ENCODE measurements at regions not wholly inside any gene's neighbourhood (a gene's known extent, or its start where the extent isn't known, plus 50 kb on each side); places are given as distances from the start of the nearest gene placed in this dataset.

GRCh38 chr4:154939851-154940250 is 158.8 kb downstream of the RBM46 start:
- H4K8ac ChIP-seq (ENCODE audit: low read depth, low read length), result no peak overlapping the region
- H3K18ac ChIP-seq (ENCODE audit: low read length), result no peak overlapping the region
- no peaks in the 10 kb centered on the region for H3K36me3 ChIP-seq (replicated peaks in 1 of 2; ENCODE audit: control insufficient read depth in 2 of 2, insufficient read depth in 2 of 2, low read length in 2 of 2)
- no peak for DNase-seq (ENCODE audit: low spot score)
- H3K27ac ChIP-seq (replicated peaks; ENCODE audit: low read length), result no peak overlapping the region
- no peak overlapping the region for H2BK12ac ChIP-seq (ENCODE audit: low read length)
- H3K4ac ChIP-seq (ENCODE audit: low read length), result no peak overlapping the region
- no peaks in the 10 kb centered on the region for H3K4me1 ChIP-seq (ENCODE audit: control insufficient read depth in 2 of 2, insufficient read depth in 1 of 2, low read depth in 1 of 2, low read length in 2 of 2)
- no peaks in the 10 kb centered on the region for H3K79me1 ChIP-seq (ENCODE audit: low read depth, low read length)
- no peak overlapping the region for H3K23ac ChIP-seq (ENCODE audit: low read depth, low read length, poor library complexity)
- H3K9me3 ChIP-seq (replicated peaks in 1 of 2; ENCODE audit: control insufficient read depth in 2 of 2, insufficient read depth in 1 of 2, low read depth in 1 of 2, low read length in 2 of 2), result no peaks in the 10 kb centered on the region
- no peaks in the 10 kb centered on the region for H3K27me3 ChIP-seq (ENCODE audit: control insufficient read depth in 3 of 3, insufficient read depth in 3 of 3, low read depth in 1 of 3, low read length in 3 of 3)
- no peak overlapping the region for H2BK120ac ChIP-seq (ENCODE audit: low read depth, low read length)
- H3K14ac ChIP-seq (ENCODE audit: low read length), result no peak overlapping the region
- no peak overlapping the region for H3K4me2 ChIP-seq (ENCODE audit: insufficient read depth, low read length, poor library complexity, severe bottlenecking)
- H2BK15ac ChIP-seq (ENCODE audit: low read length), result no peak overlapping the region
- no peak overlapping the region for H2AFZ ChIP-seq (ENCODE audit: low read length)
- WGBS, 2 donors (ENCODE audit: extremely low coverage in 2 of 2, insufficient read length in 2 of 2, insufficient replicate concordance in 1 of 2), result no CpG with 5 or more reads among the region's 3 CpGs
- H2AK5ac ChIP-seq (ENCODE audit: low read depth, low read length), result no peak overlapping the region
- no peak overlapping the region for H3K4me3 ChIP-seq (ENCODE audit: low read length in 2 of 2)
- H3K9ac ChIP-seq (ENCODE audit: low read depth, low read length, poor library complexity), result no peak overlapping the region
- H2BK5ac ChIP-seq (ENCODE audit: low read length), result no peak overlapping the region
- H4K91ac ChIP-seq (ENCODE audit: low read depth, low read length, poor library complexity), result no peak overlapping the region

- H2BK15ac ChIP-seq (ENCODE audit: low read length), result no peak overlapping the region
- no peak overlapping the region for H3K4me3 ChIP-seq (ENCODE audit: low read length in 2 of 2)
Measured at GRCh38 chr4:154942176-154942575, 161.1 kb downstream of the RBM46 start.

GRCh38 chr4:154944996-154945395 is 163.9 kb downstream of the RBM46 start:
- no peak overlapping the region for H2AFZ ChIP-seq (ENCODE audit: low read length)
- H2BK15ac ChIP-seq (ENCODE audit: low read length), result no peak overlapping the region
- H3K4me1 ChIP-seq (ENCODE audit: control insufficient read depth in 2 of 2, insufficient read depth in 1 of 2, low read depth in 1 of 2, low read length in 2 of 2), result no peaks in the 10 kb centered on the region
- H4K91ac ChIP-seq (ENCODE audit: low read depth, low read length, poor library complexity), result no peak overlapping the region
- no peak overlapping the region for H2BK120ac ChIP-seq (ENCODE audit: low read depth, low read length)
- no peak overlapping the region for H3K9ac ChIP-seq (ENCODE audit: low read depth, low read length, poor library complexity)
- H3K27ac ChIP-seq (replicated peaks; ENCODE audit: low read length), result no peak overlapping the region
- H3K4me2 ChIP-seq (ENCODE audit: insufficient read depth, low read length, poor library complexity, severe bottlenecking), result no peak overlapping the region
- DNase-seq (ENCODE audit: low spot score), result no peak
- H3K14ac ChIP-seq (ENCODE audit: low read length), result no peak overlapping the region
- H3K18ac ChIP-seq (ENCODE audit: low read length), result no peak overlapping the region
- H4K8ac ChIP-seq (ENCODE audit: low read depth, low read length), result no peak overlapping the region
- no peak overlapping the region for H3K4ac ChIP-seq (ENCODE audit: low read length)
- H2BK12ac ChIP-seq (ENCODE audit: low read length), result no peak overlapping the region
- H2AK5ac ChIP-seq (ENCODE audit: low read depth, low read length), result no peak overlapping the region
- H3K79me1 ChIP-seq (ENCODE audit: low read depth, low read length), result no peaks in the 10 kb centered on the region
- H3K27me3 ChIP-seq (ENCODE audit: control insufficient read depth in 3 of 3, insufficient read depth in 3 of 3, low read depth in 1 of 3, low read length in 3 of 3), result no peaks in the 10 kb centered on the region
- H3K36me3 ChIP-seq (replicated peaks in 1 of 2; ENCODE audit: control insufficient read depth in 2 of 2, insufficient read depth in 2 of 2, low read length in 2 of 2), result no peaks in the 10 kb centered on the region
- WGBS, 2 donors (ENCODE audit: extremely low coverage in 2 of 2, insufficient read length in 2 of 2, insufficient replicate concordance in 1 of 2), result no CpG with 5 or more reads among the region's 4 CpGs
- H3K9me3 ChIP-seq (replicated peaks in 1 of 2; ENCODE audit: control insufficient read depth in 2 of 2, insufficient read depth in 1 of 2, low read depth in 1 of 2, low read length in 2 of 2), result peaks cover 0 to 3% of the 10 kb centered on the region in 2 donors
- no peak overlapping the region for H3K4me3 ChIP-seq (ENCODE audit: low read length in 2 of 2)
- no peak overlapping the region for H3K23ac ChIP-seq (ENCODE audit: low read depth, low read length, poor library complexity)
- H2BK5ac ChIP-seq (ENCODE audit: low read length), result no peak overlapping the region

More at GRCh38 chr4:154942176-154942575, 161.1 kb downstream of the RBM46 start:
- H3K4me2 ChIP-seq (ENCODE audit: insufficient read depth, low read length, poor library complexity, severe bottlenecking), result no peak overlapping the region
- no peak overlapping the region for H4K8ac ChIP-seq (ENCODE audit: low read depth, low read length)
- no peak for DNase-seq (ENCODE audit: low spot score)
- no peak overlapping the region for H3K18ac ChIP-seq (ENCODE audit: low read length)
- no peak overlapping the region for H3K9ac ChIP-seq (ENCODE audit: low read depth, low read length, poor library complexity)
- H3K27ac ChIP-seq (replicated peaks; ENCODE audit: low read length), result no peak overlapping the region
- no peak overlapping the region for H3K14ac ChIP-seq (ENCODE audit: low read length)
- H2BK5ac ChIP-seq (ENCODE audit: low read length), result no peak overlapping the region
- H2AK5ac ChIP-seq (ENCODE audit: low read depth, low read length), result no peak overlapping the region
- no peaks in the 10 kb centered on the region for H3K4me1 ChIP-seq (ENCODE audit: control insufficient read depth in 2 of 2, insufficient read depth in 1 of 2, low read depth in 1 of 2, low read length in 2 of 2)
- H2BK12ac ChIP-seq (ENCODE audit: low read length), result no peak overlapping the region
- no peaks in the 10 kb centered on the region for H3K27me3 ChIP-seq (ENCODE audit: control insufficient read depth in 3 of 3, insufficient read depth in 3 of 3, low read depth in 1 of 3, low read length in 3 of 3)
- no peak overlapping the region for H3K23ac ChIP-seq (ENCODE audit: low read depth, low read length, poor library complexity)
- H2AFZ ChIP-seq (ENCODE audit: low read length), result no peak overlapping the region
- no peaks in the 10 kb centered on the region for H3K9me3 ChIP-seq (replicated peaks in 1 of 2; ENCODE audit: control insufficient read depth in 2 of 2, insufficient read depth in 1 of 2, low read depth in 1 of 2, low read length in 2 of 2)
- H3K4ac ChIP-seq (ENCODE audit: low read length), result no peak overlapping the region
- H4K91ac ChIP-seq (ENCODE audit: low read depth, low read length, poor library complexity), result no peak overlapping the region
- H2BK120ac ChIP-seq (ENCODE audit: low read depth, low read length), result no peak overlapping the region
- H3K79me1 ChIP-seq (ENCODE audit: low read depth, low read length), result no peaks in the 10 kb centered on the region
- H3K36me3 ChIP-seq (replicated peaks in 1 of 2; ENCODE audit: control insufficient read depth in 2 of 2, insufficient read depth in 2 of 2, low read length in 2 of 2), result no peaks in the 10 kb centered on the region

GRCh38 chr4:154946113-154946512 is 165.0 kb downstream of the RBM46 start:
- no peaks in the 10 kb centered on the region for H3K4me1 ChIP-seq (ENCODE audit: control insufficient read depth in 2 of 2, insufficient read depth in 1 of 2, low read depth in 1 of 2, low read length in 2 of 2)
- H3K23ac ChIP-seq (ENCODE audit: low read depth, low read length, poor library complexity), result no peak overlapping the region
- no peaks in the 10 kb centered on the region for H3K36me3 ChIP-seq (replicated peaks in 1 of 2; ENCODE audit: control insufficient read depth in 2 of 2, insufficient read depth in 2 of 2, low read length in 2 of 2)
- no peak overlapping the region for H2BK5ac ChIP-seq (ENCODE audit: low read length)
- H3K4me2 ChIP-seq (ENCODE audit: insufficient read depth, low read length, poor library complexity, severe bottlenecking), result no peak overlapping the region
- WGBS, 2 donors (ENCODE audit: extremely low coverage in 2 of 2, insufficient read length in 2 of 2, insufficient replicate concordance in 1 of 2), result no CpG with 5 or more reads among the region's 2 CpGs
- H3K18ac ChIP-seq (ENCODE audit: low read length), result no peak overlapping the region
- H3K9ac ChIP-seq (ENCODE audit: low read depth, low read length, poor library complexity), result no peak overlapping the region
- no peak overlapping the region for H2BK12ac ChIP-seq (ENCODE audit: low read length)
- H3K27me3 ChIP-seq (ENCODE audit: control insufficient read depth in 3 of 3, insufficient read depth in 3 of 3, low read depth in 1 of 3, low read length in 3 of 3), result no peaks in the 10 kb centered on the region
- no peaks in the 10 kb centered on the region for H3K79me1 ChIP-seq (ENCODE audit: low read depth, low read length)
- DNase-seq (ENCODE audit: low spot score), result no peak
- no peak overlapping the region for H3K4me3 ChIP-seq (ENCODE audit: low read length in 2 of 2)
- no peak overlapping the region for H4K91ac ChIP-seq (ENCODE audit: low read depth, low read length, poor library complexity)
- H4K8ac ChIP-seq (ENCODE audit: low read depth, low read length), result no peak overlapping the region
- H3K14ac ChIP-seq (ENCODE audit: low read length), result no peak overlapping the region
- H2BK120ac ChIP-seq (ENCODE audit: low read depth, low read length), result no peak overlapping the region
- no peak overlapping the region for H3K4ac ChIP-seq (ENCODE audit: low read length)
- H3K27ac ChIP-seq (replicated peaks; ENCODE audit: low read length), result no peak overlapping the region
- no peak overlapping the region for H2AK5ac ChIP-seq (ENCODE audit: low read depth, low read length)
- no peak overlapping the region for H2BK15ac ChIP-seq (ENCODE audit: low read length)
- H2AFZ ChIP-seq (ENCODE audit: low read length), result no peak overlapping the region
- H3K9me3 ChIP-seq (replicated peaks in 1 of 2; ENCODE audit: control insufficient read depth in 2 of 2, insufficient read depth in 1 of 2, low read depth in 1 of 2, low read length in 2 of 2), result peaks cover 0 to 3% of the 10 kb centered on the region in 2 donors
